ENCODE measurements at regions not wholly inside any gene's neighbourhood (a gene's known extent, or its start where the extent isn't known, plus 50 kb on each side); places are given as distances from the start of the nearest gene placed in this dataset.

GRCh38 chr2:122273785-122274419 is 518.5 kb downstream of the TSN start:
- TF ChIP-seq FOXP2 (optimal IDR thresholded peaks at IDR 0.05; ENCODE audit: borderline replicate concordance, extremely low read depth, extremely low read length, insufficient read depth) (no peak), TAF1 (IDR thresholded peaks at IDR 0.05; ENCODE audit: borderline replicate concordance, insufficient read depth, low read length) (no peak), SIN3A (IDR thresholded peaks at IDR 0.05; ENCODE audit: borderline replicate concordance, insufficient read depth, low read length) (no peak), POLR2AphosphoS5 (IDR thresholded peaks at IDR 0.05; ENCODE audit: low read depth, low read length) (no peak), REST (IDR thresholded peaks at IDR 0.05; ENCODE audit: insufficient read depth in 1 of 2, low read depth in 2 of 2, low read length in 2 of 2) (no peak)

GRCh38 chr2:122277956-122278355 is 522.5 kb downstream of the TSN start:
- no peak for TF ChIP-seq REST (IDR thresholded peaks at IDR 0.05; ENCODE audit: insufficient read depth in 1 of 2, low read depth in 2 of 2, low read length in 2 of 2)
- TF ChIP-seq FOXP2 (optimal IDR thresholded peaks at IDR 0.05; ENCODE audit: borderline replicate concordance, extremely low read depth, extremely low read length, insufficient read depth), result no peak
- no peak for TF ChIP-seq POLR2AphosphoS5 (IDR thresholded peaks at IDR 0.05; ENCODE audit: low read depth, low read length)
- TF ChIP-seq TAF1 (IDR thresholded peaks at IDR 0.05; ENCODE audit: borderline replicate concordance, insufficient read depth, low read length), result no peak
- TF ChIP-seq SIN3A (IDR thresholded peaks at IDR 0.05; ENCODE audit: borderline replicate concordance, insufficient read depth, low read length), result no peak

DNA sequence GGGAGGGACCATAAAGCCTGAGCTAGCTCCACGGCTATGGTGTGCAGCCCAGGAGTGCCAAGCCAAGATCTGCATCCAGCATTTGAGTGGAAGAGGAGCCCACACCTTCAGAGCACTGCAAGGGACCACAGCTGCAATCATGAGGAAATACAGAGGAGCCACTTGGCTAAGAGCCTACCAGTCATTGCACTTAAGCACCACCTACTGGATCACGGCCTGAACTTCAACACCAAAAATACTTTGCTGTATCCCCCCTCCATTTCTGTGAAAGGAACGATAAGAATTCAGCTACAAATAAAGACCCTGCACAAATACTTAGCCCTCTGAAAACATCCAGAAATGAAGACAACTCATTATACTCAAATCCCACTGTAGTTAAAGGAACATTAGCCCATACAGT is 545.3 kb downstream of the TSN start:
- TF ChIP-seq TAF1 (IDR thresholded peaks at IDR 0.05; ENCODE audit: borderline replicate concordance, insufficient read depth, low read length) (no peak), POLR2AphosphoS5 (IDR thresholded peaks at IDR 0.05; ENCODE audit: low read depth, low read length) (no peak), FOXP2 (optimal IDR thresholded peaks at IDR 0.05; ENCODE audit: borderline replicate concordance, extremely low read depth, extremely low read length, insufficient read depth) (no peak), SIN3A (IDR thresholded peaks at IDR 0.05; ENCODE audit: borderline replicate concordance, insufficient read depth, low read length) (no peak), REST (IDR thresholded peaks at IDR 0.05; ENCODE audit: insufficient read depth in 1 of 2, low read depth in 2 of 2, low read length in 2 of 2) (no peak)

GRCh38 chr2:122307763-122308162 is 552.3 kb downstream of the TSN start:
- TF ChIP-seq SIN3A (IDR thresholded peaks at IDR 0.05; ENCODE audit: borderline replicate concordance, insufficient read depth, low read length), result no peak
- TF ChIP-seq REST (IDR thresholded peaks at IDR 0.05; ENCODE audit: insufficient read depth in 1 of 2, low read depth in 2 of 2, low read length in 2 of 2), result no peak
- no peak for TF ChIP-seq POLR2AphosphoS5 (IDR thresholded peaks at IDR 0.05; ENCODE audit: low read depth, low read length)
- TF ChIP-seq FOXP2 (optimal IDR thresholded peaks at IDR 0.05; ENCODE audit: borderline replicate concordance, extremely low read depth, extremely low read length, insufficient read depth), result no peak
- no peak for TF ChIP-seq TAF1 (IDR thresholded peaks at IDR 0.05; ENCODE audit: borderline replicate concordance, insufficient read depth, low read length)

Data from PFSK-1 (cell line).